ENCODE measurements at regions not wholly inside any gene's neighbourhood (a gene's known extent, or its start where the extent isn't known, plus 50 kb on each side); places are given as distances from the start of the nearest gene placed in this dataset.

DNA sequence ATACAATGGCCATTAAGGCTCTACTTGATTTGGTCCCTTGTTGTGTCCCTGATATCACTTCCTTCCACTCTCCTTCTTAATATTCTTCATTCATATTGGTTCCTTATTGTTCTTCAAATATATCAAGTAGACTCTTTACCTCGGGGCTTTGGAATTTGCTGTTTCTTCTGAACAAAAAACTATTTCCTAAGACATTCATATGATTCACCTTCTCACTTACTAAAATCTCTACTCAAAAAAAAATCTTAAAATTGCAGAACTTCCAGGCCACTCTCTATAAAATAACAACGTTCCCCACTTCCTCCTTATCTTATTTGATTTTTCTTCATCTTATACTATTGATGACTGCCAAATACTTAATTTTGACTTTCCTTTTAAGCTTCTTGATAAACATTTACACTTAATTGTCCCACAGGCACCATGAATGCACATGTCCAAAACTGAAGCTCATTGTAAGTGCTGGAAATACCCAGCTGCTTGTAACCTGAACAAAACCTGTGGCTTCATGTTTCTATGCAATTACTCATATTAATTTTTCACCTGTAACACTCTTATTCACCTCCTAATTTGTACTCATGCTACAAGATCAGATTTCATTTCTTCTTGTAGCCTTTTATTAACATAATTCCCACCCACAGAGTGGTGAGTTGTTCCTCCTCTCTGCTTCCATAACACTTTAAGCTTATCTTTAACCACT is 58.4 kb upstream of the NUDT12 start:
- DNase-seq, result no peak

DNA sequence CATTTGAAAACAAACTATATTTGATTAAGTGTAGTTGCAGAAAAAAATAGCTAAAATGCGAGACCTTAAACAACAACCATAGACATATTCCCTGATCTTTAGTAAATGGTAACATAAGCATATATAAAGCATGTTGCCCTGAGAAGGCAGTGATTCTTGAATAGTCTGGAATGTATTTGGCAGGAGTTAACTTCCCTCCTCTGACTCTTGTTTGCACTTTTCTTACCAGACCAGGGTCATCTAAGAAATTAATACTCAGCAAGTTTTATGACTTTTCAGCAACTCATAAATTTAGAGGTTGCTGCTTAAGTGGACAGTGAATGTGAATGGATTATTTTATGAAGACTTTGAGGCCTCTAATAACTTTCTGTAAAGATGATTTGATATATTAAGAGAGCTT is 55.3 kb upstream of the NUDT12 start:
- DNase-seq, result no peak

DNA sequence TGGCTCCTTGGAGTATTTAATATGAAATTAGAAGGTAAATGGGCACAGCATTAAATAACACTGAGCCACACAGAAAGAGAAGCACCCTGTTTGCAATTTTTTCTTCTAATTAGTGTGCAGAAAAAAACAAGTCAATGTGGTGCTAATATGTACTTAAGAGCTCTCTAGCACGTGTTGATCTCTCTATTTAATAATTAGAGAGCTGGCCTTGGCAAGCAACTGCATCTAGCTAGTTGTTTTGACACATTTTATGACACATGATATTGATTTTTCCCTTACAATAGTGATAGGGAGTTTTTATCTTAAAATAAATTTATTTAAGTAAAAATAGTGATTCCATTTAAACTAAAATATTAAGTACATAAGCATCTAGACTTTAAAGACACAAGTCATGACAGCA is 54.5 kb upstream of the NUDT12 start:
- DNase-seq, result no peak

DNA sequence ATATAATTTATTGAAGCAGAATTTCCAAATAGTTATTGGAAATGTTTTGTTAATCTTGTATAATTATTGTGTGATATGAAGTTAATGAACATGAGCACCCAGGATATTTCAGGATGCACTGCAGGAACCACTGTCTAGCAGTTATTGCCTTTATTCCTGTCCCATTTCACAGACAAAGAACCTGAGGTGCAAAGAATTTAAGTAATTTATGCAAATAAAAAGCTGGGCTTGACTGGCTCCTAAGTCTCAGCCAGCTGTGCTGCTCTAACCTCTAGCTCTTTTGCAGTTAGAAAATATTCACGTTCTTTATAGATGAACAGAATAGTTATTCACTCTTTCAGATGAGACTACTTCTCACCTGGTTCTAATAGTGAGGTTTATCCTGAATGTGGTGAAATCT is 50.0 kb upstream of the NUDT12 start:
- no peak for DNase-seq
